Smooth muscle cell (in vitro differentiated cells): ENCODE measurements at regions not wholly inside any gene's neighbourhood (a gene's known extent, or its start where the extent isn't known, plus 50 kb on each side); places are given as distances from the start of the nearest gene placed in this dataset.

Experiments
- DNase-seq: peaks from one replicate; lab custom pipeline; 2025; ENCODE audit not compliant: unreplicated experiment; lab: John Stamatoyannopoulos, UW
- H2AFZ ChIP-seq: fragments of 200-600 bp; sonication (generic); 2 replicates; pipeline ENCODE4 v1.6.0; 2016; ENCODE audit warnings: antibody characterized with exemption, low read depth, mild to moderate bottlenecking
- H3F3A ChIP-seq: fragments of 200-600 bp; sonication (generic); 2 replicates; pipeline ENCODE4 v1.6.0; 2017; ENCODE audit warnings: antibody characterized with exemption, low read depth
- H3K27ac ChIP-seq: fragments of 200-600 bp; sonication (generic); 2 replicates; pipeline ENCODE4 v1.5.1; 2016; ENCODE audit warnings: low read depth, mild to moderate bottlenecking
- H3K27me3 ChIP-seq: fragments of 200-600 bp; sonication (generic); 2 replicates; pipeline ENCODE4 v1.6.1; 2016; ENCODE audit warnings: low read depth, mild to moderate bottlenecking
- H3K36me3 ChIP-seq: fragments of 200-600 bp; sonication (generic); 2 replicates; pipeline ENCODE4 v1.5.1; 2016; ENCODE audit warnings: low read depth
- H3K4me1 ChIP-seq: fragments of 200-600 bp; sonication (generic); 2 replicates; pipeline ENCODE4 v1.5.1; 2016; ENCODE audit warnings: low read depth
- H3K4me2 ChIP-seq: fragments of 200-600 bp; sonication (generic); 2 replicates; pipeline ENCODE4 v1.6.0; 2016; ENCODE audit warnings: mild to moderate bottlenecking
- H3K4me3 ChIP-seq: fragments of 200-600 bp; sonication (generic); 2 replicates; pipeline ENCODE4 v1.5.1; 2016; ENCODE audit warnings: mild to moderate bottlenecking
- H3K79me2 ChIP-seq: fragments of 200-600 bp; sonication (generic); 2 replicates; pipeline ENCODE4 v1.6.0; 2016; ENCODE audit warnings: low read depth, mild to moderate bottlenecking
- H3K9ac ChIP-seq: fragments of 200-600 bp; sonication (generic); 2 replicates; pipeline ENCODE4 v1.6.0; 2016; ENCODE audit warnings: low read depth
- H3K9me3 ChIP-seq: fragments of 200-600 bp; sonication (generic); replicated peaks from 2 replicates; pipeline ENCODE4 v1.5.1; 2016; ENCODE audit warnings: low read depth
- H4K20me1 ChIP-seq: fragments of 200-600 bp; sonication (generic); 2 replicates; pipeline ENCODE4 v1.6.0; 2016; ENCODE audit warnings: low read depth
- CTCF ChIP-seq: fragments of 200-600 bp; sonication (generic); IDR thresholded peaks from 2 replicates; pipeline ENCODE4 v1.5.1; 2017; ENCODE audit warnings: borderline replicate concordance, mild to moderate bottlenecking, antibody characterized with exemption; ENCODE audit not compliant: insufficient read depth, poor library complexity, severe bottlenecking
- WGBS: methylation state at CpG from one replicate; pipeline ENCODE4 v1.1.7; 2016; ENCODE audit warnings: low lambda C conversion rate; 5-methylcytosine and 5-hydroxymethylcytosine counted together

GRCh38 chr3:18232317-18232716 lies 192.8 kb downstream of the SATB1 start:
- Histone ChIP-seq H3K27ac (no peak overlapping the region), H3K9ac (no peak overlapping the region), H3K27me3 (no peaks in the 10 kb centered on the region), H3K9me3 (no peaks in the 10 kb centered on the region), H3K4me1 (peaks cover 20% of the 10 kb centered on the region), H3K36me3 (no peaks in the 10 kb centered on the region), H4K20me1 (no peaks in the 10 kb centered on the region), H3F3A (peaks cover 3% of the 10 kb centered on the region), H3K4me3 (no peak overlapping the region), H2AFZ (no peak overlapping the region), H3K4me2 (no peak overlapping the region), H3K79me2 (no peaks in the 10 kb centered on the region)
- TF ChIP-seq CTCF: no peak
- DNase-seq: no peak
- WGBS: 49% methylated on average over 3 of the region's 3 CpGs

- DNase-seq: no peak
- Histone ChIP-seq H4K20me1 (no peaks in the 10 kb centered on the region), H3K79me2 (no peaks in the 10 kb centered on the region), H3K9me3 (no peaks in the 10 kb centered on the region), H3K27me3 (no peaks in the 10 kb centered on the region), H3K4me2 (no peak overlapping the region), H3K36me3 (no peaks in the 10 kb centered on the region), H3K4me1 (no peaks in the 10 kb centered on the region), H3K27ac (no peak overlapping the region), H3K9ac (no peak overlapping the region), H3K4me3 (no peak overlapping the region), H3F3A (no peaks in the 10 kb centered on the region), H2AFZ (no peak overlapping the region)
- TF ChIP-seq CTCF: no peak
- 88% methylated on average over 1 of the region's 1 CpG for WGBS
These were observed 197.1 kb downstream of the SATB1 start for GRCh38 chr3:18228060-18228459.

GRCh38 chr3:18225709-18226108 lies 199.4 kb downstream of the SATB1 start:
- H3K36me3 ChIP-seq: no peaks in the 10 kb centered on the region
- no peak overlapping the region for H3K4me2 ChIP-seq
- no peak overlapping the region for H3K4me3 ChIP-seq
- no peaks in the 10 kb centered on the region for H3K9me3 ChIP-seq
- H3K27me3 ChIP-seq: no peaks in the 10 kb centered on the region
- TF ChIP-seq CTCF: no peak
- no peaks in the 10 kb centered on the region for H3K4me1 ChIP-seq
- no peak for DNase-seq
- WGBS: 91% methylated on average over 3 of the region's 3 CpGs
- no peak overlapping the region for H3K9ac ChIP-seq
- H3K27ac ChIP-seq: no peak overlapping the region
- H4K20me1 ChIP-seq: no peaks in the 10 kb centered on the region
- H3F3A ChIP-seq: no peaks in the 10 kb centered on the region
- H2AFZ ChIP-seq: no peak overlapping the region
- no peaks in the 10 kb centered on the region for H3K79me2 ChIP-seq

GRCh38 chr3:18224426-18224825 lies 200.7 kb downstream of the SATB1 start:
- Histone ChIP-seq H3K4me3 (no peak overlapping the region), H3K9ac (no peak overlapping the region), H3K27me3 (no peaks in the 10 kb centered on the region), H3K79me2 (no peaks in the 10 kb centered on the region), H3K9me3 (no peaks in the 10 kb centered on the region), H4K20me1 (no peaks in the 10 kb centered on the region), H3K36me3 (no peaks in the 10 kb centered on the region), H3K27ac (no peak overlapping the region), H2AFZ (no peak overlapping the region), H3K4me1 (no peaks in the 10 kb centered on the region), H3K4me2 (no peak overlapping the region), H3F3A (no peaks in the 10 kb centered on the region)
- WGBS: 89% methylated on average over 2 of the region's 2 CpGs
- TF ChIP-seq CTCF: no peak
- DNase-seq: no peak
